ENCODE measurements at regions not wholly inside any gene's neighbourhood (a gene's known extent, or its start where the extent isn't known, plus 50 kb on each side); places are given as distances from the start of the nearest gene placed in this dataset.

DNA sequence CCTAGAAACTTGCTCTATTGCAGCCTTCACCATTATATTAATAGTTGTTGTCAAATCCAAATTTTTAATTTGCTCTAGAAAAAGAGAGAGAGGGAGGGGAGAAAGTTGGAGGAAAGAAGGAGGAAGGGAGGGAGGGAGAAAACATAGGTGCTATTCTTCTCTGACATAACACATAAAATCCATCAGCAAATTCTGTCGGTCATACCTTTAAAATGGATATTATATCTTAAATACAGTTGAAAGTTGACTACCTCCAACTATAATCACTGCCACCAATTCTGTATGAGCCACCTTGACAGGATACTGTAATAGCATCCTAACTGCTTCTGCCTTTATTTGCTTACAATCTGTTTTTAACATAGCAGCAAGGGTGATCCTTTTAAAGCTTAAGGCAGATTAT lies 314.7 kb upstream of the ALCAM start:
- Mint-ChIP-seq H3K9me3 (peaks cover 2% of the 10 kb centered on the region), H3K4me3 (no peak overlapping the region), H3K27ac (no peak overlapping the region), H3K36me3 (ENCODE audit: low read depth) (no peaks in the 10 kb centered on the region), H3K27me3 (no peaks in the 10 kb centered on the region), H3K4me1 (ENCODE audit: low read depth) (no peaks in the 10 kb centered on the region)
- no peak overlapping the region for H3K4me3 ChIP-seq (ENCODE audit: low read length)
- H3K9me3 ChIP-seq (ENCODE audit: control insufficient read depth in 1 of 2, insufficient read depth in 1 of 2, low read length in 2 of 2): no peaks in the 10 kb centered on the region
- H3K36me3 ChIP-seq (ENCODE audit: insufficient read depth, low read length): no peaks in the 10 kb centered on the region
- ChIA-PET CTCF (no interaction called here), POLR2A (no interaction called here)
- TF ChIP-seq CTCF (IDR thresholded peaks at IDR 0.05): no peak
- ATAC-seq (ENCODE audit: poor library complexity) (no peak), DNase-seq (no peak)
- H3K27ac ChIP-seq (ENCODE audit: low read depth in 1 of 2, low read length in 2 of 2): no peak overlapping the region
- H3K4me1 ChIP-seq (ENCODE audit: insufficient read depth, low read length): no peaks in the 10 kb centered on the region
- H3K27me3 ChIP-seq (ENCODE audit: control insufficient read depth in 1 of 2, insufficient read depth in 2 of 2, low read length in 2 of 2): no peaks in the 10 kb centered on the region
- intact Hi-C loops (cut with DNase I, micrococcal nuclease): no loop called here

- H3K4me3 Mint-ChIP-seq: no peak overlapping the region
- Histone ChIP-seq H3K27ac (ENCODE audit: low read depth in 1 of 2, low read length in 2 of 2) (no peak overlapping the region), H3K36me3 (ENCODE audit: insufficient read depth, low read length) (no peaks in the 10 kb centered on the region), H3K4me3 (ENCODE audit: low read length) (no peak overlapping the region), H3K27me3 (ENCODE audit: control insufficient read depth in 1 of 2, insufficient read depth in 2 of 2, low read length in 2 of 2) (no peaks in the 10 kb centered on the region), H3K9me3 (ENCODE audit: control insufficient read depth in 1 of 2, insufficient read depth in 1 of 2, low read length in 2 of 2) (no peaks in the 10 kb centered on the region), H3K4me1 (ENCODE audit: insufficient read depth, low read length) (no peaks in the 10 kb centered on the region)
- intact Hi-C loops (cut with DNase I, micrococcal nuclease): no loop called here
- H3K27ac Mint-ChIP-seq: no peak overlapping the region
- DNase-seq: no peak
- no peaks in the 10 kb centered on the region for H3K36me3 Mint-ChIP-seq (ENCODE audit: low read depth)
- H3K27me3 Mint-ChIP-seq: no peaks in the 10 kb centered on the region
- ATAC-seq (ENCODE audit: poor library complexity): no peak
- ChIA-PET CTCF (no interaction called here), POLR2A (no interaction called here)
- H3K4me1 Mint-ChIP-seq (ENCODE audit: low read depth): no peaks in the 10 kb centered on the region
- TF ChIP-seq CTCF (IDR thresholded peaks at IDR 0.05): no peak
- H3K9me3 Mint-ChIP-seq: peaks cover 2% of the 10 kb centered on the region
Measured at GRCh38 chr3:105062853-105063252, 303.9 kb upstream of the ALCAM start.

GRCh38 chr3:105065895-105066839 lies 300.5 kb upstream of the ALCAM start:
- TF ChIP-seq CTCF (IDR thresholded peaks at IDR 0.05): no peak
- H3K27me3 ChIP-seq (ENCODE audit: control insufficient read depth in 1 of 2, insufficient read depth in 2 of 2, low read length in 2 of 2): no peaks in the 10 kb centered on the region
- H3K4me1 ChIP-seq (ENCODE audit: insufficient read depth, low read length): no peaks in the 10 kb centered on the region
- no peak overlapping the region for H3K4me3 ChIP-seq (ENCODE audit: low read length)
- no peaks in the 10 kb centered on the region for H3K36me3 ChIP-seq (ENCODE audit: insufficient read depth, low read length)
- CTCF ChIA-PET: no interaction called here
- H3K4me1 Mint-ChIP-seq (ENCODE audit: low read depth): no peaks in the 10 kb centered on the region
- no peak for ATAC-seq (ENCODE audit: poor library complexity)
- H3K27ac Mint-ChIP-seq: no peak overlapping the region
- DNase-seq: no peak
- H3K27ac ChIP-seq (ENCODE audit: low read depth in 1 of 2, low read length in 2 of 2): no peak overlapping the region
- intact Hi-C loops (cut with DNase I, micrococcal nuclease): no loop called here
- no peaks in the 10 kb centered on the region for H3K36me3 Mint-ChIP-seq (ENCODE audit: low read depth)
- H3K4me3 Mint-ChIP-seq: no peak overlapping the region
- H3K27me3 Mint-ChIP-seq: no peaks in the 10 kb centered on the region
- H3K9me3 ChIP-seq (ENCODE audit: control insufficient read depth in 1 of 2, insufficient read depth in 1 of 2, low read length in 2 of 2): no peaks in the 10 kb centered on the region
- POLR2A ChIA-PET: no interaction called here
- H3K9me3 Mint-ChIP-seq: peaks cover 6% of the 10 kb centered on the region
